HG03575 (cell line): ENCODE measurements at regions not wholly inside any gene's neighbourhood (a gene's known extent, or its start where the extent isn't known, plus 50 kb on each side); places are given as distances from the start of the nearest gene placed in this dataset.

Experiments
- ATAC-seq: cut with Tn5 transposase; IDR thresholded peaks from one replicate; pipeline ENCODE4 v1.9.1; 2021; ENCODE audit not compliant: unreplicated experiment, insufficient number of reproducible peaks, low FRiP score; ENCODE audit errors: extremely low read depth

- no peak for ATAC-seq
These were observed 194.4 kb downstream of the UQCRFS1 start for GRCh38 chr19:29018542-29018941.

GRCh38 chr19:29017788-29018187, 195.2 kb downstream of the UQCRFS1 start:
- ATAC-seq, result no peak

- no peak for ATAC-seq
These were observed 195.8 kb downstream of the UQCRFS1 start for GRCh38 chr19:29016926-29017760.

GRCh38 chr19:29016353-29016752, 196.6 kb downstream of the UQCRFS1 start:
- no peak for ATAC-seq

GRCh38 chr19:29015569-29015968, 197.4 kb downstream of the UQCRFS1 start:
- no peak for ATAC-seq

- ATAC-seq, result no peak
These were observed 198.0 kb downstream of the UQCRFS1 start for GRCh38 chr19:29014857-29015436.

GRCh38 chr19:29013988-29014387, 199.0 kb downstream of the UQCRFS1 start:
- no peak for ATAC-seq

- no peak for ATAC-seq
These were observed 199.6 kb downstream of the UQCRFS1 start for GRCh38 chr19:29013325-29013724.

GRCh38 chr19:29012457-29012856, 200.5 kb downstream of the UQCRFS1 start:
- ATAC-seq, result no peak

- no peak for ATAC-seq
These were observed 202.7 kb downstream of the UQCRFS1 start for GRCh38 chr19:29010276-29010675.

- ATAC-seq, result no peak
These were observed 206.8 kb downstream of the UQCRFS1 start for GRCh38 chr19:29006057-29006735.

GRCh38 chr19:29004796-29005195, 208.2 kb downstream of the UQCRFS1 start:
- no peak for ATAC-seq

GRCh38 chr19:29003641-29004409, 209.1 kb downstream of the UQCRFS1 start:
- no peak for ATAC-seq

- ATAC-seq, result no peak
These were observed 210.6 kb downstream of the UQCRFS1 start for GRCh38 chr19:29002336-29002735.

- no peak for ATAC-seq
These were observed 211.2 kb downstream of the UQCRFS1 start for GRCh38 chr19:29001597-29002245.

- ATAC-seq, result no peak
These were observed 211.8 kb downstream of the UQCRFS1 start for GRCh38 chr19:29001141-29001581.

- ATAC-seq, result no peak
These were observed 213.1 kb downstream of the UQCRFS1 start for GRCh38 chr19:28999724-29000433.

- no peak for ATAC-seq
These were observed 214.0 kb downstream of the UQCRFS1 start for GRCh38 chr19:28998974-28999373.
